Trophoblast cell (in vitro differentiated cells and primary cell): ENCODE measurements at regions not wholly inside any gene's neighbourhood (a gene's known extent, or its start where the extent isn't known, plus 50 kb on each side); places are given as distances from the start of the nearest gene placed in this dataset.

Experiments
- DNase-seq, 2 donors: peaks; one replicate each; pipeline ENCODE4 v3.0.0-alpha.2; 2016
- H2AFZ ChIP-seq: 2 replicates; pipeline ENCODE4 v1.6.1; 2013; ENCODE audit warnings: low read length, moderate library complexity, mild to moderate bottlenecking; ENCODE audit not compliant: insufficient read depth, poor library complexity
- H2AK5ac ChIP-seq: 2 replicates; pipeline ENCODE4 v1.6.1; 2013; ENCODE audit warnings: mild to moderate bottlenecking, low read length
- H2BK120ac ChIP-seq: 2 replicates; pipeline ENCODE4 v1.6.1; 2013; ENCODE audit warnings: low read length, mild to moderate bottlenecking, moderate library complexity; ENCODE audit not compliant: insufficient read depth, poor library complexity
- H2BK12ac ChIP-seq: 2 replicates; pipeline ENCODE4 v1.6.1; 2013; ENCODE audit warnings: mild to moderate bottlenecking, low read length, moderate library complexity
- H2BK5ac ChIP-seq: 2 replicates; pipeline ENCODE4 v1.6.1; 2013; ENCODE audit warnings: low read length, low read depth, moderate library complexity, mild to moderate bottlenecking; ENCODE audit not compliant: poor library complexity
- H3K14ac ChIP-seq: 2 replicates; pipeline ENCODE4 v1.6.1; 2013; ENCODE audit warnings: mild to moderate bottlenecking, low read length
- H3K18ac ChIP-seq: 2 replicates; pipeline ENCODE4 v1.6.1; 2013; ENCODE audit warnings: mild to moderate bottlenecking, low read length
- H3K23ac ChIP-seq: 2 replicates; pipeline ENCODE4 v1.6.1; 2013; ENCODE audit warnings: low read length
- H3K27ac ChIP-seq: 2 replicates; pipeline ENCODE4 v1.5.1; 2013; ENCODE audit warnings: low read depth, mild to moderate bottlenecking, inconsistent platforms, low read length, moderate library complexity
- H3K27me3 ChIP-seq: 2 replicates; pipeline ENCODE4 v1.6.1; 2013; ENCODE audit warnings: inconsistent platforms, mild to moderate bottlenecking, low read length, moderate library complexity; ENCODE audit not compliant: insufficient read depth
- H3K36me3 ChIP-seq, 2 experiments: 1 replicate in 1 of 2; 2 replicates in 1 of 2; pipeline ENCODE4 v1.6.1; 2013; ENCODE audit warnings: low read length in 2 of 2, mild to moderate bottlenecking in 2 of 2, moderate library complexity in 1 of 2; ENCODE audit not compliant: insufficient read depth in 2 of 2, control insufficient read depth in 1 of 2
- H3K4ac ChIP-seq: 2 replicates; pipeline ENCODE4 v1.6.1; 2013; ENCODE audit warnings: low read depth, mild to moderate bottlenecking, low read length, moderate library complexity
- H3K4me1 ChIP-seq, 2 experiments: 1 replicate in 1 of 2; 2 replicates in 1 of 2; pipeline ENCODE4 v1.6.1; 2013; ENCODE audit warnings: low read length in 2 of 2, mild to moderate bottlenecking in 2 of 2, moderate library complexity in 1 of 2; ENCODE audit not compliant: insufficient read depth in 2 of 2, control insufficient read depth in 1 of 2
- H3K4me2 ChIP-seq: 2 replicates; pipeline ENCODE4 v1.6.1; 2013; ENCODE audit warnings: inconsistent platforms, mild to moderate bottlenecking, low read length, moderate library complexity
- H3K4me3 ChIP-seq: 2 replicates; pipeline ENCODE4 v1.5.1; 2013; ENCODE audit warnings: mild to moderate bottlenecking, low read depth, low read length, inconsistent platforms
- H3K79me1 ChIP-seq: one replicate; pipeline ENCODE4 v1.6.1; 2013; ENCODE audit warnings: low read length
- H3K79me2 ChIP-seq: 2 replicates; pipeline ENCODE4 v1.6.1; 2013; ENCODE audit warnings: low read length, mild to moderate bottlenecking; ENCODE audit not compliant: control insufficient read depth, insufficient read depth, poor library complexity
- H3K9ac ChIP-seq: 2 replicates; pipeline ENCODE4 v1.6.1; 2013; ENCODE audit warnings: mild to moderate bottlenecking, low read length
- H3K9me3 ChIP-seq: 2 replicates; pipeline ENCODE4 v1.6.1; 2013; ENCODE audit warnings: low read depth, mild to moderate bottlenecking, control low read depth, inconsistent platforms, low read length; ENCODE audit not compliant: insufficient read depth
- H4K12ac ChIP-seq: 2 replicates; pipeline ENCODE4 v1.6.1; 2013; ENCODE audit warnings: low read depth, mild to moderate bottlenecking, low read length, moderate library complexity
- H4K8ac ChIP-seq: 2 replicates; pipeline ENCODE4 v1.6.1; 2013; ENCODE audit warnings: low read depth, mild to moderate bottlenecking, low read length, moderate library complexity
- H4K91ac ChIP-seq: one replicate; pipeline ENCODE4 v1.6.1; 2013; ENCODE audit warnings: low read depth, mild to moderate bottlenecking, low read length, moderate library complexity
- WGBS: extraction: QIAGEN DNeasy Blood & Tissue Kit; methylation state at CpG from one replicate; pipeline ENCODE4 v1.1.7; 2013; ENCODE audit warnings: missing lambda C conversion rate; ENCODE audit not compliant: insufficient read length, insufficient coverage; ENCODE audit errors: extremely low coverage; 5-methylcytosine and 5-hydroxymethylcytosine counted together

DNA sequence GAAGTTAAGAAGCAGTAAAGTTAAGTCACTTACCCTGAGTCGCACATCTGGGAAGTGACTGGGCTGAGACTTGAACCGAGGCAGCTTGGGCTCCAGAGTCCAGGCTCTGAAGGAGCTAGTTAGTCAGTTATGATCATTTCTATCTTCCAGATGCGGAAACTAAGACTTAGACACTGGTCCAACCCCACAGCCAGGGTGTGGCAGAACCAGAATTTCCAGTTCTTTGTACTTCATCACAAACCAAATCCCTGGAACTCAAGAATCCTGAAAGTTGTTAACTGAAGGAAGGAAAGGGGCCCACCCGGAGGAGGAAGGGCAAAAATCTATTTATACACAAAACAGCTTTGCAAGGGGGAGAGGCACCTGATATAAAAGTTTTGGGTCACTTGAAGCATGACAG is 389.9 kb downstream of the SHQ1 start:
- Histone ChIP-seq H3K9me3 (peaks cover 1% of the 10 kb centered on the region), H3K36me3 (no peaks in the 10 kb centered on the region), H3K4me1 (peaks cover 7 to 19% of the 10 kb centered on the region in 2 experiments), H3K4me3 (no peak overlapping the region), H4K91ac (no peak overlapping the region), H3K23ac (no peak overlapping the region), H3K27me3 (no peaks in the 10 kb centered on the region), H2BK12ac (no peak overlapping the region), H3K79me1 (peaks cover 6% of the 10 kb centered on the region), H3K27ac (no peak overlapping the region), H2BK120ac (no peak overlapping the region), H3K79me2 (no peaks in the 10 kb centered on the region), H4K12ac (no peak overlapping the region), H2AFZ (no peak overlapping the region), H2BK5ac (no peak overlapping the region), H3K9ac (no peak overlapping the region), H3K14ac (no peak overlapping the region), H3K4me2 (no peak overlapping the region), H3K4ac (no peak overlapping the region), H4K8ac (no peak overlapping the region), H2AK5ac (no peak overlapping the region), H3K18ac (no peak overlapping the region)
- WGBS = no CpG with 5 or more reads among the region's 4 CpGs
- peak; percentile 72 to 90 for DNase-seq

DNA sequence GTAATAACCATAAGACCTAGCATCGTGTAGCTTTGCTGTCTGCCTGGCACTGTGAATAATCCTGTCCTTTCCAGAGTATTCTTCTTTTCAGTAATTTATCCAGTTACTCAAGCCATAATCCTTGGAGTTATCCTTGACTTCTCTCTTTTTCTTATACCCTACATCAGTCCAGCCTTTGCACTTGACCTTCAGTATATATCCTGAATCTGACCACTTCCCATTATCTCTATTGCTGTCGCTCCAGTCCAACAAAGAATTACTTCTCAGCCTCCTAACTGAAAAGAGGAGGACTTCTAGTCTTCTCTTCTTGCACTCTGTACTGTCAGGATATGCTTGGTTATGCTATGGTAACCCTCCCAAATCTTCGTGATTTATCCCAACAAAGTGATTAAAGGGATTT is 393.8 kb downstream of the SHQ1 start:
- no peak overlapping the region for H4K12ac ChIP-seq
- no CpG with 5 or more reads among the region's 3 CpGs for WGBS

DNA sequence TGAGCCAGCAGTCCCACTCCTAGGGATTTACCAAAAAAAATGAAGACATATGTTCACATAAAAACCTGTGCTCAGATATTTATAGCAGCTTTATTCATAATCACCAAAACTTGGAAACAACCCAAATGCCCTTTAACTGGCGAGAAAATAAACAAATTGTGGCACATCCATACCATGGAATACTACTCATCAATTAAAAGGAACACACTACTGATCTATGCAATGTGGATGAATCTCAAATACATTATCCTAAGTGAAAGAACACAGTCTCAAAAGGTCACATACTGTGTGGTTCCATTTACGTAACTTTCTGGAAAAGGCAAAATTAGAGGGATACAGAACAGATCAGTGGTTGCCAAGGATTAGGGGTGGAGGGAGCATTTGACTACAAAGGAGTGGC is 394.5 kb downstream of the SHQ1 start:
- H2BK5ac ChIP-seq = no peak overlapping the region
- H3K18ac ChIP-seq = no peak overlapping the region
- no peak overlapping the region for H3K23ac ChIP-seq
- H3K14ac ChIP-seq = no peak overlapping the region
- no peak overlapping the region for H2AK5ac ChIP-seq
- H2BK12ac ChIP-seq = no peak overlapping the region
- peaks cover 4 to 7% of the 10 kb centered on the region in 2 experiments for H3K4me1 ChIP-seq
- peaks cover 1% of the 10 kb centered on the region for H3K9me3 ChIP-seq
- H3K9ac ChIP-seq = no peak overlapping the region
- no peak overlapping the region for H2AFZ ChIP-seq
- no peak overlapping the region for H4K91ac ChIP-seq
- DNase-seq = no peak
- H3K79me1 ChIP-seq = peaks cover 3% of the 10 kb centered on the region
- H3K27ac ChIP-seq = no peak overlapping the region
- no peak overlapping the region for H2BK120ac ChIP-seq
- H3K27me3 ChIP-seq = no peaks in the 10 kb centered on the region
- H4K12ac ChIP-seq = no peak overlapping the region
- no CpG with 5 or more reads among the region's 2 CpGs for WGBS
- H3K4me2 ChIP-seq = no peak overlapping the region
- no peak overlapping the region for H3K4ac ChIP-seq
- H3K79me2 ChIP-seq = no peaks in the 10 kb centered on the region
- H3K36me3 ChIP-seq = no peaks in the 10 kb centered on the region
- H4K8ac ChIP-seq = no peak overlapping the region
- no peak overlapping the region for H3K4me3 ChIP-seq

More for the DNA sequence above, 393.8 kb downstream of the SHQ1 start:
- H2AK5ac ChIP-seq = no peak overlapping the region
- DNase-seq = no peak
- H3K27me3 ChIP-seq = no peaks in the 10 kb centered on the region
- H4K91ac ChIP-seq = no peak overlapping the region
- H2BK12ac ChIP-seq = no peak overlapping the region
- no peak overlapping the region for H3K23ac ChIP-seq
- H2BK120ac ChIP-seq = no peak overlapping the region
- peaks cover 1% of the 10 kb centered on the region for H3K9me3 ChIP-seq
- no peak overlapping the region for H3K18ac ChIP-seq
- no peak overlapping the region for H3K4ac ChIP-seq
- peaks cover 6% of the 10 kb centered on the region for H3K79me1 ChIP-seq
- no peak overlapping the region for H4K8ac ChIP-seq
- H3K14ac ChIP-seq = no peak overlapping the region
- no peaks in the 10 kb centered on the region for H3K79me2 ChIP-seq
- no peak overlapping the region for H2AFZ ChIP-seq
- H3K36me3 ChIP-seq = no peaks in the 10 kb centered on the region
- H3K9ac ChIP-seq = no peak overlapping the region
- H3K4me2 ChIP-seq = no peak overlapping the region
- peaks cover 6 to 15% of the 10 kb centered on the region in 2 experiments for H3K4me1 ChIP-seq
- no peak overlapping the region for H2BK5ac ChIP-seq
- no peak overlapping the region for H3K27ac ChIP-seq
- no peak overlapping the region for H3K4me3 ChIP-seq

DNA sequence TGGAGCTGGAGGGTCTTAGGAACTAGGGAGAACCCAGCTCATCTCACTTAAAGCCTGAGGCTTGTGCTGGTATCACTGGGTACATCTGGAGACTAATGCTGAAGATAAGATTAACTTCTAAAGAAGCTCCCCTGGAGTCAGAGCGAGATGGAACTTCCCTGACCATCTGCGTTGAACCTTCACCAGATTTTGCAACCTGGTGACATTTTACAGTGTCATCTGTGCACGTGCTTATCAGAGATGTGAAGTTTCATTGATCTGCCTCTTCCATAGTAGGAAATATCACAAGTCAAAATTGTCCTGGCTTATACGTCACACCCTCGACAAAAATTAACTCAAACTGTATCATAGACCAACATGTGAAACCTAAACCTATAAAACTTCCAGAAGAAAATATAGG is 395.5 kb downstream of the SHQ1 start:
- no peak overlapping the region for H2BK12ac ChIP-seq
- H3K27me3 ChIP-seq = no peaks in the 10 kb centered on the region
- no peak overlapping the region for H3K9ac ChIP-seq
- H3K9me3 ChIP-seq = no peaks in the 10 kb centered on the region
- no peak overlapping the region for H2BK5ac ChIP-seq
- WGBS = no CpG with 5 or more reads among the region's 5 CpGs
- H3K79me1 ChIP-seq = peaks cover under 1% of the 10 kb centered on the region
- no peak overlapping the region for H3K4me2 ChIP-seq
- H3K4me3 ChIP-seq = no peak overlapping the region
- H3K27ac ChIP-seq = no peak overlapping the region
- H2AFZ ChIP-seq = no peak overlapping the region
- no peak overlapping the region for H3K23ac ChIP-seq
- no peak overlapping the region for H2AK5ac ChIP-seq
- H4K8ac ChIP-seq = no peak overlapping the region
- peaks cover under 1 to 2% of the 10 kb centered on the region in 2 experiments for H3K4me1 ChIP-seq
- H3K36me3 ChIP-seq = no peaks in the 10 kb centered on the region
- no peak overlapping the region for H2BK120ac ChIP-seq
- no peaks in the 10 kb centered on the region for H3K79me2 ChIP-seq
- H4K12ac ChIP-seq = no peak overlapping the region
- no peak overlapping the region for H3K18ac ChIP-seq
- no peak overlapping the region for H3K14ac ChIP-seq
- DNase-seq = peak; percentile 81 to 95
- no peak overlapping the region for H3K4ac ChIP-seq
- no peak overlapping the region for H4K91ac ChIP-seq
